ENCODE measurements at regions not wholly inside any gene's neighbourhood (a gene's known extent, or its start where the extent isn't known, plus 50 kb on each side); places are given as distances from the start of the nearest gene placed in this dataset.

- H3K27ac Mint-ChIP-seq: no peak overlapping the region
- Histone ChIP-seq H3K9me3 (ENCODE audit: control insufficient read depth in 1 of 2, insufficient read depth in 1 of 2, low read length in 2 of 2) (peaks cover 0 to 6% of the 10 kb centered on the region in 2 experiments), H3K27ac (ENCODE audit: low read depth in 1 of 2, low read length in 2 of 2) (no peak overlapping the region), H3K36me3 (ENCODE audit: insufficient read depth, low read length) (no peaks in the 10 kb centered on the region), H3K27me3 (ENCODE audit: control insufficient read depth in 1 of 2, insufficient read depth in 2 of 2, low read length in 2 of 2) (peaks cover 0 to 5% of the 10 kb centered on the region in 2 experiments), H3K4me1 (ENCODE audit: insufficient read depth, low read length) (no peaks in the 10 kb centered on the region), H3K4me3 (ENCODE audit: low read length) (no peak overlapping the region)
- H3K4me3 Mint-ChIP-seq: no peak overlapping the region
- no peaks in the 10 kb centered on the region for H3K9me3 Mint-ChIP-seq
- no peak for ATAC-seq (ENCODE audit: poor library complexity)
- intact Hi-C loops (cut with DNase I, micrococcal nuclease): loop anchor here in 1 of 2 experiments (10.0 kb wide), 1 partner anchor 989 kb away; the partner anchor contains the start of gene DMBT1
- no peak for DNase-seq
- ChIA-PET POLR2A (no interaction called here), CTCF (no interaction called here)
- no peak for TF ChIP-seq CTCF (IDR thresholded peaks at IDR 0.05)
- no peaks in the 10 kb centered on the region for H3K36me3 Mint-ChIP-seq (ENCODE audit: low read depth)
- no peaks in the 10 kb centered on the region for H3K4me1 Mint-ChIP-seq (ENCODE audit: low read depth)
- peaks cover 19% of the 10 kb centered on the region for H3K27me3 Mint-ChIP-seq
Measured at GRCh38 chr10:123553810-123554430, 112.2 kb upstream of the GPR26 start.

GRCh38 chr10:123554656-123555055 is 111.5 kb upstream of the GPR26 start:
- Mint-ChIP-seq H3K4me1 (ENCODE audit: low read depth) (no peaks in the 10 kb centered on the region), H3K36me3 (ENCODE audit: low read depth) (no peaks in the 10 kb centered on the region), H3K27me3 (peaks cover 23% of the 10 kb centered on the region), H3K4me3 (no peak overlapping the region), H3K27ac (no peak overlapping the region), H3K9me3 (no peaks in the 10 kb centered on the region)
- H3K27me3 ChIP-seq (ENCODE audit: control insufficient read depth in 1 of 2, insufficient read depth in 2 of 2, low read length in 2 of 2): peaks cover 0 to 5% of the 10 kb centered on the region in 2 experiments
- intact Hi-C loops (cut with DNase I, micrococcal nuclease): loop anchor here in 1 of 2 experiments (10.0 kb wide), 1 partner anchor 990 kb away; the partner anchor contains the start of gene DMBT1
- DNase-seq (no peak), ATAC-seq (ENCODE audit: poor library complexity) (no peak)
- H3K36me3 ChIP-seq (ENCODE audit: insufficient read depth, low read length): no peaks in the 10 kb centered on the region
- peaks cover 0 to 6% of the 10 kb centered on the region in 2 experiments for H3K9me3 ChIP-seq (ENCODE audit: control insufficient read depth in 1 of 2, insufficient read depth in 1 of 2, low read length in 2 of 2)
- H3K4me1 ChIP-seq (ENCODE audit: insufficient read depth, low read length): peaks cover 4% of the 10 kb centered on the region
- POLR2A ChIA-PET: no interaction called here
- H3K27ac ChIP-seq (ENCODE audit: low read depth in 1 of 2, low read length in 2 of 2): no peak overlapping the region
- no peak overlapping the region for H3K4me3 ChIP-seq (ENCODE audit: low read length)
- no peak for TF ChIP-seq CTCF (IDR thresholded peaks at IDR 0.05)
- CTCF ChIA-PET: no interaction called here

- intact Hi-C loops (cut with DNase I, micrococcal nuclease): loop anchor here in 1 of 2 experiments (10.0 kb wide), 1 partner anchor 991 kb away; the partner anchor contains the start of gene DMBT1
- H3K27ac ChIP-seq (ENCODE audit: low read depth in 1 of 2, low read length in 2 of 2): no peak overlapping the region
- Mint-ChIP-seq H3K36me3 (ENCODE audit: low read depth) (no peaks in the 10 kb centered on the region), H3K9me3 (no peaks in the 10 kb centered on the region), H3K27ac (no peak overlapping the region), H3K4me3 (no peak overlapping the region), H3K27me3 (peaks cover 29% of the 10 kb centered on the region), H3K4me1 (ENCODE audit: low read depth) (no peaks in the 10 kb centered on the region)
- no peak overlapping the region for H3K4me3 ChIP-seq (ENCODE audit: low read length)
- no peaks in the 10 kb centered on the region for H3K36me3 ChIP-seq (ENCODE audit: insufficient read depth, low read length)
- ATAC-seq (ENCODE audit: poor library complexity) (no peak), DNase-seq (no peak)
- H3K27me3 ChIP-seq (ENCODE audit: control insufficient read depth in 1 of 2, insufficient read depth in 2 of 2, low read length in 2 of 2): peaks cover 0 to 5% of the 10 kb centered on the region in 2 experiments
- CTCF ChIA-PET: no interaction called here
- no peak for TF ChIP-seq CTCF (IDR thresholded peaks at IDR 0.05)
- H3K4me1 ChIP-seq (ENCODE audit: insufficient read depth, low read length): peaks cover 4% of the 10 kb centered on the region
- peaks cover 0 to 6% of the 10 kb centered on the region in 2 experiments for H3K9me3 ChIP-seq (ENCODE audit: control insufficient read depth in 1 of 2, insufficient read depth in 1 of 2, low read length in 2 of 2)
- POLR2A ChIA-PET: no interaction called here
Measured at GRCh38 chr10:123555616-123556015, 110.5 kb upstream of the GPR26 start.
